Esophagus (tissue), 2 donors: ENCODE measurements at regions not wholly inside any gene's neighbourhood (a gene's known extent, or its start where the extent isn't known, plus 50 kb on each side); places are given as distances from the start of the nearest gene placed in this dataset.

Experiments used
- H3K27ac ChIP-seq, 2 donors: one replicate each; pipeline ENCODE4 v1.5.1; 2013; ENCODE audit warnings: low read depth in 2 of 2, mild to moderate bottlenecking in 2 of 2, inconsistent platforms in 1 of 2, low read length in 1 of 2, moderate library complexity in 1 of 2
- H3K27me3 ChIP-seq, 2 donors: one replicate each; pipeline ENCODE4 v1.6.1; 2013; ENCODE audit warnings: low read length in 2 of 2, control low read depth in 1 of 2, mild to moderate bottlenecking in 1 of 2; ENCODE audit not compliant: insufficient read depth in 2 of 2, control insufficient read depth in 1 of 2
- H3K36me3 ChIP-seq, 2 donors: one replicate each; pipeline ENCODE4 v1.6.1; 2013; ENCODE audit warnings: low read length in 1 of 2; ENCODE audit not compliant: control insufficient read depth in 2 of 2, insufficient read depth in 2 of 2
- H3K4me1 ChIP-seq, 2 donors: one replicate each; pipeline ENCODE4 v1.6.1; 2013; ENCODE audit warnings: low read length in 1 of 2; ENCODE audit not compliant: control insufficient read depth in 2 of 2, insufficient read depth in 2 of 2
- H3K4me3 ChIP-seq, 2 donors: one replicate each; pipeline ENCODE4 v1.5.1; 2013; ENCODE audit warnings: low read length in 2 of 2, mild to moderate bottlenecking in 2 of 2, low read depth in 1 of 2, moderate library complexity in 1 of 2
- H3K9me3 ChIP-seq, 2 donors: one replicate each; pipeline ENCODE4 v1.6.1; 2013; ENCODE audit warnings: mild to moderate bottlenecking in 2 of 2, low read depth in 1 of 2, low read length in 1 of 2, moderate library complexity in 1 of 2; ENCODE audit not compliant: control insufficient read depth in 2 of 2, insufficient read depth in 1 of 2
- WGBS, 2 donors: extraction: QIAGEN DNeasy Blood & Tissue Kit; methylation state at CpG; one replicate each; pipeline ENCODE4 v1.1.7; 2013; 5-methylcytosine and 5-hydroxymethylcytosine counted together
- donor health status: healthy with polysubstance abuse.
- donor health status: Bipolar disorder and iron deficiency.

- Histone ChIP-seq H3K27me3 (no peaks in the 10 kb centered on the region), H3K27ac (no peak overlapping the region), H3K9me3 (no peaks in the 10 kb centered on the region), H3K4me3 (no peak overlapping the region), H3K36me3 (no peaks in the 10 kb centered on the region), H3K4me1 (no peaks in the 10 kb centered on the region)
- WGBS, 2 donors: 84% methylated on average over 2 of the region's 2 CpGs
Observed at GRCh38 chr1:239854922-239855321, 236.8 kb upstream of the FMN2 start.

DNA sequence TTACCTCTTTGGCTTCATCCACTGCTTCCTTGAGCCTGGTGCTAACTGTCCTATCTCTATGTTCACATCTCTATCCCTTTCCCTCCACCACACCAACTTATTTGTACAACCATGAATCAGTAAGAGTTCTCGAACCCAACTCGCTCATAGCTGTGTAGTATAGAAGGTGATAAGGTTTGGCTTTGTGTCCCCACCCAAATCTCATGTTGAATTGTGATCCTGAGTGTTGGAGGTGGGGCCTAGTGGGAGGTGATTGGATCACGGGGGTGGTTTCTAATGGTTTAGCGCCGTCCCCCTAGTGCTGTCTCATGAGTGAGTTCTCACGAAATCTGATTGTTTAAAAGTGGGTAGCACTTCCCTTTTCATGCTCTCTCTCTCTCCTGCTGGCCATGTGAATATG, 235.6 kb upstream of the FMN2 start:
- H3K4me3 ChIP-seq: no peak overlapping the region
- 76 to 77% methylated on average over 6 of the region's 6 CpGs for WGBS, 2 donors
- H3K4me1 ChIP-seq: no peaks in the 10 kb centered on the region
- H3K9me3 ChIP-seq: no peaks in the 10 kb centered on the region
- H3K36me3 ChIP-seq: no peaks in the 10 kb centered on the region
- no peak overlapping the region for H3K27ac ChIP-seq
- no peaks in the 10 kb centered on the region for H3K27me3 ChIP-seq

DNA sequence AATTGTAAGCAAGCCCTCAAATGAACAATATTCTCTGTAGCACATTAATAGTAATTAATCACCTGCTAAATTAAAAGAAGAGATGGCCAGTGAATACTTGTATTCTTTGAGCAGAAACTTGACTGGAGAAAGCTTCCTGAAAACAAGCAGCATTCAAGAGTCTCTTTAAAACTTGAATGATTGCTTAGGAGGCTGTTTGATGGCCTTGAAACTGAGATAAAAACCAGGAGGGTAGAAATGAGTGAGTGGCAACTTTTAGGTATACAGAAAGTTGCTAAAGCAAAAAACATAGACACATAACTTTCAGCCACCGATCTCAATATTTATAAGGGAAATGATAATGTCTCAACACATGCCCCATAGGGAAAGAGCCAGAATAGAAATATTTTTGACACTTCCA, 234.8 kb upstream of the FMN2 start:
- no peaks in the 10 kb centered on the region for H3K27me3 ChIP-seq
- no peaks in the 10 kb centered on the region for H3K4me1 ChIP-seq
- WGBS, 2 donors: 68 to 92% methylated on average over 1 of the region's 1 CpG
- no peak overlapping the region for H3K4me3 ChIP-seq
- no peak overlapping the region for H3K27ac ChIP-seq
- H3K9me3 ChIP-seq: no peaks in the 10 kb centered on the region
- H3K36me3 ChIP-seq: no peaks in the 10 kb centered on the region

- H3K9me3 ChIP-seq: no peaks in the 10 kb centered on the region
Observed at GRCh38 chr1:239858057-239858456, 233.6 kb upstream of the FMN2 start.

DNA sequence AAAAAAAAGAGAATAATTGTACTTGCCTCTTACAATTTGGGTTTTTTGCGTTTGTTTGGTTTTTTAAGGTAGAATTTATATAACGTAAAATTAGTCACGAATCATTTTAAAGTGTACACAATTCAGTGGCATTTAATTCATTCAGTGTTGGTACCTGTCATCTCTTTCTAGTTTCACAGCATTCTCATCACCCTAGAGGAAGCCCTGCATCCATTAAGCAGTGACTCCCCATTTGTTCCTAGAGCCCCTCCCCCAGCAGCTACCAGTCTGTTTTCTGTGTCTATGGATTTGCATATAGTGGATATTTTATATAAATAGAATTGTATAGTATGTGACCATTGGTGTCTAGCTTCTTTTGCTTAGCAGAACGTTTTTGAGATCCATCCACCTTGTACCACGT, 233.2 kb upstream of the FMN2 start:
- 85 to 86% methylated on average over 5 of the region's 5 CpGs for whole genome bisulfite sequencing, 2 donors
- Histone ChIP-seq H3K4me3 (no peak overlapping the region), H3K4me1 (no peaks in the 10 kb centered on the region), H3K27me3 (no peaks in the 10 kb centered on the region), H3K36me3 (no peaks in the 10 kb centered on the region), H3K9me3 (no peaks in the 10 kb centered on the region), H3K27ac (no peak overlapping the region)

More at GRCh38 chr1:239858057-239858456, 233.6 kb upstream of the FMN2 start:
- no peaks in the 10 kb centered on the region for H3K4me1 ChIP-seq
- no peak overlapping the region for H3K27ac ChIP-seq
- no peaks in the 10 kb centered on the region for H3K36me3 ChIP-seq
- no peak overlapping the region for H3K4me3 ChIP-seq
- WGBS, 2 donors: 30 to 42% methylated on average over 4 of the region's 4 CpGs
- H3K27me3 ChIP-seq: no peaks in the 10 kb centered on the region

GRCh38 chr1:239861985-239862384, 229.7 kb upstream of the FMN2 start:
- Histone ChIP-seq H3K27ac (no peak overlapping the region), H3K4me3 (no peak overlapping the region), H3K27me3 (no peaks in the 10 kb centered on the region), H3K4me1 (no peaks in the 10 kb centered on the region), H3K36me3 (no peaks in the 10 kb centered on the region), H3K9me3 (no peaks in the 10 kb centered on the region)
- WGBS, 2 donors: 49 to 52% methylated on average over 1 of the region's 1 CpG

DNA sequence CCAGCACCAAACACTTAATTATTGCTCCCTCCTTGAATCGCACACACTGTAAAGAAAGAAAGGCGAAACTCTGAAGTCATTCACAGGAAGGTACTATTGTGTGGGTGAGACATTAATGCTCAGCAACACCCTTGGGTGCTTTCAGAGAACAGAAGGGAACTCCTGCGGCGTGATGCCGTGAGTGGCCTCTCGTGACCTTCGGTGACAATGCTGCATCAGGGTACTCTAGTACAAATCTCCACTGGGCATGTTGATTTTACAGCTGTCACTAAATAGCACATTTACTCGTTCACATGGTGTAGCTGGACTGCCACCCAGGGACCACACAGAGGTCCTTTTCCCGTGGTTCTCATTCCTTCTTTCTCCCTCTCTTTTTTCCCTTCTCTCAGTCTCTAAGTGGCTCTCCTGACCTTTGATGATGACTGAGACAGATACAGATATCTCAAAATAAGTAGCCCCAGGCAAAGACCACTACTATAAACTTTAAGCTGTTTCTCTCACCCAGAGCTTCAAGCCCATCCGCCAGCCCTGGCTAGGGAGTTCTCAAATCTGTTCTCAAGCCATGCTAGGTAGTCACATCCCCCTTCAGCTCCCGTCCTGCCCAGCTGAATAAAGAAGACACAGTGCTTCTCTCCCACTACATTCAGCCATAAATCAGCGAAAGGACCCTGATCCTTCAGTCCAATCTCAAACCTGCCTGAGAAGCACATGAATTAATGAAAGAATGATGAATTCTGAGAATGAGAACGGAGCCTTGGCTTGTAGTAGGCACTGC, 223.4 kb upstream of the FMN2 start:
- no peaks in the 10 kb centered on the region for H3K27me3 ChIP-seq
- WGBS, 2 donors: 83 to 85% methylated on average over 13 of the region's 13 CpGs
- no peaks in the 10 kb centered on the region for H3K36me3 ChIP-seq
- no peak overlapping the region for H3K27ac ChIP-seq
- no peaks in the 10 kb centered on the region for H3K9me3 ChIP-seq
- no peak overlapping the region for H3K4me3 ChIP-seq
- H3K4me1 ChIP-seq: no peaks in the 10 kb centered on the region

- Histone ChIP-seq H3K27ac (no peak overlapping the region), H3K36me3 (no peaks in the 10 kb centered on the region), H3K9me3 (no peaks in the 10 kb centered on the region), H3K4me1 (no peaks in the 10 kb centered on the region), H3K4me3 (no peak overlapping the region), H3K27me3 (no peaks in the 10 kb centered on the region)
- 89 to 90% methylated on average over 6 of the region's 6 CpGs for WGBS, 2 donors
Observed at GRCh38 chr1:239870194-239870593, 221.5 kb upstream of the FMN2 start.

DNA sequence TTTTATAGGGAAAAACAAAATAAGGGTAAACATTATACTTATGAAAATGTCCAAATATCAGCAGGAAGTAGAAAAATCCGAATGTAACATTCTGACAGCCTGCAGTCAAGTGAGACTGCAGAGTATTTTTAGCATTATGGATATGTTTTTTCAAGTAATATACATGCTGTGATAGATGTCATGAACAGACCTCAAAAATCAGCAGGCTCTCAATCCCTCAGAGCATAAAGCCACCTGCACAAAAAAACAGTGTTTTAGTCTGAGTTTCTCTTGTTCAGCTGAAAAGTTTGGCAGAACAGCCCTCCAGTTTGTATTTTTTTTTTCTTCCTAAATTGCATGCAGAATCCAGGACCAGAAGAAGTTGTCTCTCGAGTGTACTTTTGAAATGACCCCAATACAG, 219.1 kb upstream of the FMN2 start:
- WGBS, 2 donors: 46 to 51% methylated on average over 2 of the region's 2 CpGs
- Histone ChIP-seq H3K36me3 (no peaks in the 10 kb centered on the region), H3K27me3 (no peaks in the 10 kb centered on the region), H3K4me1 (no peaks in the 10 kb centered on the region), H3K27ac (no peak overlapping the region), H3K4me3 (no peak overlapping the region), H3K9me3 (no peaks in the 10 kb centered on the region)

DNA sequence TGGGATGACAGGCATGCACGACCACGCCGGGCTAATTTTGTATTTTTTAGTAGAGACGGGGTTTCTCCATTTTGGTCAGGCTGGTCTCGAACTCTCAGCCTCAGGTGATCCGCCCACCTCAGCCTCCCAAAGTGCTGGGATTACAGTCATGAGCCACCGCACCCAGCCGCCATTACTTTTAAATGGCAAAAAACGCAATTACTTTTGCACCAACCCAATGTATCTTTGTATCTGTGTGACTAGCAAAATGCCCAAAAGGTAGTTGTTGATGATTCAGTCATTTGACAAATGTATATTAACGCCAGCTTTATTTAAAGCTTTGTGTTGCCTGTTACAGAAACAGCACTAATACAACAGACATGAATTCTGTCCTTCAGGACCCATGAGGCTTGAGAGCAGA, 216.9 kb upstream of the FMN2 start:
- H3K27me3 ChIP-seq: no peaks in the 10 kb centered on the region
- H3K4me3 ChIP-seq: no peak overlapping the region
- 94 to 95% methylated on average over 10 of the region's 10 CpGs for WGBS, 2 donors
- no peaks in the 10 kb centered on the region for H3K36me3 ChIP-seq
- H3K27ac ChIP-seq: no peak overlapping the region
- peaks cover 0 to 5% of the 10 kb centered on the region in 2 donors for H3K4me1 ChIP-seq
- no peaks in the 10 kb centered on the region for H3K9me3 ChIP-seq
